ENCODE measurements at regions not wholly inside any gene's neighbourhood (a gene's known extent, or its start where the extent isn't known, plus 50 kb on each side); places are given as distances from the start of the nearest gene placed in this dataset.

DNA sequence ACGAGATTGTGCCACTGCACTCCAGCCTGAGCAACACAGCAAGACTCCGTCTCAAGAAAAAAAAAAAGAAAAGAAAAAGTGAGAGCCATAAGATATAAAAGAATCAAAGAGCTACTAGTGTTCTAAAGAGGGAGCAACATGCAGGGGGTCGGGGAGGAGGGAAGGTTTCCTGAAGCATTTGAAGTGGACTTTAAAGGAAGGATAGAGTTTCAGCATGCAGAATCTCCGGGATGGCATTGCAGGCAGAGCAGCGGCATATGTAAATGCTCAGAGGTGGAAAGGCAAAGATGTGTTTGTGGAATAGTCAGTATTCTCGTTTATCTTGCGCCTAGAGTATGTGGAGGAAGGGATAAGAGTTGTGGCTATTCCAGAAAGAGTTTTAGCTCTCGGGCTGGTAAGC lies 447.6 kb upstream of the NFE2L3 start:
- intact Hi-C loops (cut with DNase I; ENCODE audit: low total_unique reads) = no loop called here
- in situ Hi-C loops (cut with MboI; ENCODE audit: low sequenced_read_pairs in 4 of 4) = loop anchor here in 1 of 4 donors (25.0 kb wide), 1 partner anchor 133 kb away; no protein-coding TSS in a partner anchor

DNA sequence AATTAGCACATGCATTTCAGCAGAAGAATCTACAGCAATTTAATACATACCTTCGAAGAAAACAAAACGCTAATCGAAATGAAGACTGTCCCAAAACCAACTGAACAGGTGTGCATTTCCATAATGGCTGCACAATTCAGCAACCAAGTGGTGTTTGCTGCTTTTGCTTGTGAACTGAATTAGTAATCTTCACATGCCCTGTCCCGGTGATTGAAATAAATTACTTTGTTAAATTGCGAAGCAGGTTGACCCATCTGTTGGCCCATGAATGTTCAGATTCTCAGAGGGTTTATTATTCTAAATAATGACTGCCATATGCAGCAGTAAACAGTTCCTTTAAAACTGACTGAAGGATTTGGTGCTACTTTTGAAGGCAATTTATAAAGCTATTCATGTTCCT lies 445.2 kb upstream of the NFE2L3 start:
- TF ChIP-seq, protein P1, sequence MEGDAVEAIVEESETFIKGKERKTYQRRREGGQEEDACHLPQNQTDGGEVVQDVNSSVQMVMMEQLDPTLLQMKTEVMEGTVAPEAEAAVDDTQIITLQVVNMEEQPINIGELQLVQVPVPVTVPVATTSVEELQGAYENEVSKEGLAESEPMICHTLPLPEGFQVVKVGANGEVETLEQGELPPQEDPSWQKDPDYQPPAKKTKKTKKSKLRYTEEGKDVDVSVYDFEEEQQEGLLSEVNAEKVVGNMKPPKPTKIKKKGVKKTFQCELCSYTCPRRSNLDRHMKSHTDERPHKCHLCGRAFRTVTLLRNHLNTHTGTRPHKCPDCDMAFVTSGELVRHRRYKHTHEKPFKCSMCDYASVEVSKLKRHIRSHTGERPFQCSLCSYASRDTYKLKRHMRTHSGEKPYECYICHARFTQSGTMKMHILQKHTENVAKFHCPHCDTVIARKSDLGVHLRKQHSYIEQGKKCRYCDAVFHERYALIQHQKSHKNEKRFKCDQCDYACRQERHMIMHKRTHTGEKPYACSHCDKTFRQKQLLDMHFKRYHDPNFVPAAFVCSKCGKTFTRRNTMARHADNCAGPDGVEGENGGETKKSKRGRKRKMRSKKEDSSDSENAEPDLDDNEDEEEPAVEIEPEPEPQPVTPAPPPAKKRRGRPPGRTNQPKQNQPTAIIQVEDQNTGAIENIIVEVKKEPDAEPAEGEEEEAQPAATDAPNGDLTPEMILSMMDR (IDR thresholded peaks at IDR 0.05 in 4 of 5, conservative IDR thresholded peaks at IDR 0.05 in 1 of 5) = no peak
- TF ChIP-seq POLR2A (IDR thresholded peaks at IDR 0.05) = no peak
- peaks cover 10 to 12% of the 10 kb centered on the region in 2 donors for H3K4me1 ChIP-seq
- ATAC-seq (no peak), DNase-seq (no peak)
- intact Hi-C loops (cut with DNase I; ENCODE audit: low total_unique reads) = no loop called here
- H3K36me3 ChIP-seq = no peaks in the 10 kb centered on the region
- no peaks in the 10 kb centered on the region for H3K9me3 ChIP-seq
- no peaks in the 10 kb centered on the region for H3K27me3 ChIP-seq
- H3K27ac ChIP-seq = no peak overlapping the region
- H3K4me3 ChIP-seq = no peak overlapping the region
- in situ Hi-C loops (cut with MboI; ENCODE audit: low sequenced_read_pairs in 4 of 4) = loop anchor here in 1 of 4 donors (25.0 kb wide), 1 partner anchor 131 kb away; no protein-coding TSS in a partner anchor

More for the DNA sequence above, 447.6 kb upstream of the NFE2L3 start:
- Histone ChIP-seq H3K36me3 (no peaks in the 10 kb centered on the region), H3K27me3 (no peaks in the 10 kb centered on the region), H3K4me3 (no peak overlapping the region), H3K4me1 (no peaks in the 10 kb centered on the region), H3K9me3 (no peaks in the 10 kb centered on the region), H3K27ac (no peak overlapping the region)
- no peak for ATAC-seq
- no peak for TF ChIP-seq POLR2A (IDR thresholded peaks at IDR 0.05)
- TF ChIP-seq, protein P1 (IDR thresholded peaks at IDR 0.05 in 4 of 5, conservative IDR thresholded peaks at IDR 0.05 in 1 of 5) = no peak
- DNase-seq = no peak

DNA sequence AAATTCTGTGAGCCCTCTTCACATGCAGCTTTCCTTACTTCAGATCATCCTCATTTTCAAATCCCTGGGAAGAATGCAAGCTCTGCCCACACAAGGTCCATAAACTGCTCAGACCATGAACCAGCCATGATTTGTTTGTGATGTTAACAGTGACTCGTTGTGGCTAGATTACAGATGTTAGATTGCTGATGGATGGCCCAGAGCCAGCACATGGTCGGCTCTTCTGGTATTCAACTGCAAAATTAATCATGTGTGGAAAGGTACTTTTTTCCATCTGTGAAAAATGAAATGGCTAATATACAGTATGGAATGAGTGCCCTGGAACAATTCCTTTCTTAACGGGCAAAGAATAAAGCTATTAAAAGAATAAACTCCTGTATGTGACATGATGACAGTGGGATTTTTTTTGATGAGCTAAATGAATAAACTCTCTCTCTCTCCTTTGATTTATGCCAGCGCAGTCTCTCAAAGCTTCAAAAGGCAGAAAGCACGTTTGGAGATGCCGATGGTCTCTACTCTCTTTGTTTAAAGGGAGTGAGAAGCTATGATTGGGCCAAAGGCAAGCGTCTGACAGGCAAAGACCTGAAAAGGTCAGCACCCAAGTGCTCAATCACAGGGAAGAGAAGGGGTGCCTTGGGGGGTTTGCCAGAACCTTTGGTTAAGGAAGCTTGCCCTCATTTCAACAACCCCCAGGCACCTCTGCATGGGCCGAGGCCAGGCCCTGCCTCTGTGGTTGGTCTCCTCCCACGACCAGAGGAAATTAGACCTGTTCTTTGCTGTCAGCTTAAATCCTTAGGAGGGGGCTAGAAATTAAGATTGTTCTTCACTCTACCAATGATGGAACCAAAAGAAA lies 444.0 kb upstream of the NFE2L3 start:
- Histone ChIP-seq H3K36me3 (no peaks in the 10 kb centered on the region), H3K27me3 (no peaks in the 10 kb centered on the region), H3K9me3 (no peaks in the 10 kb centered on the region), H3K27ac (no peak overlapping the region), H3K4me3 (no peak overlapping the region), H3K4me1 (peaks cover 22 to 24% of the 10 kb centered on the region in 2 donors)
- ATAC-seq (no peak), DNase-seq (no peak)
- in situ Hi-C loops (cut with MboI; ENCODE audit: low sequenced_read_pairs in 4 of 4) (loop anchor here in 1 of 4 donors (25.0 kb wide), 1 partner anchor 129 kb away; no protein-coding TSS in a partner anchor), intact Hi-C loops (cut with DNase I; ENCODE audit: low total_unique reads) (no loop called here)
- TF ChIP-seq POLR2A (IDR thresholded peaks at IDR 0.05) = no peak
- TF ChIP-seq, protein P1 (IDR thresholded peaks at IDR 0.05 in 4 of 5, conservative IDR thresholded peaks at IDR 0.05 in 1 of 5) = no peak

DNA sequence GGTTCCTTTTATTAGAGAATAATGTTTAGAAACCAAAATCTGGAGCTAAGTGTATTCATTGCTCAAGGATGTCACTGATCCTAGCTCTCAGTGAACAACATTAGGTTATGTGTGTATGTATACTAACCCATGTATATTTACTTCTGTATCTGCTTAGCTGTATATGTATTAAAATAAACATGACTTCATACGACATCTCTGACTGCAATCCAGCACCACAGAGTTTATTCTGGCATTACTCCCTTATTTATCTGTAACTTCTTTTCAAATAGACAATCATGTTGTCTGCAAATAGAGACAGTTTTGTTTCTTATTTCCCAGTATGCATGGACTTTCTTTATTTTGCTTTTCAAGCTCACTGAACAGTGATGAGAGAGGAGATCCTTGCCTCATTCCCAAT lies 441.0 kb upstream of the NFE2L3 start:
- no peak for TF ChIP-seq POLR2A (IDR thresholded peaks at IDR 0.05)
- TF ChIP-seq, protein P1 (IDR thresholded peaks at IDR 0.05 in 4 of 5, conservative IDR thresholded peaks at IDR 0.05 in 1 of 5) = no peak
- DNase-seq (no peak), ATAC-seq (no peak)
- H3K27me3 ChIP-seq = no peaks in the 10 kb centered on the region
- in situ Hi-C loops (cut with MboI; ENCODE audit: low sequenced_read_pairs in 4 of 4) (loop anchor here in 1 of 4 donors (25.0 kb wide), 1 partner anchor 126 kb away; no protein-coding TSS in a partner anchor), intact Hi-C loops (cut with DNase I; ENCODE audit: low total_unique reads) (loop anchor here (5.0 kb wide), 1 partner anchor 39 kb away; no protein-coding TSS in a partner anchor)
- H3K27ac ChIP-seq = peak overlapping the region in 3 of 4 donors; percentile 67 to 85 (median 71)
- no peak overlapping the region for H3K4me3 ChIP-seq
- peaks cover 38 to 51% of the 10 kb centered on the region in 2 donors for H3K4me1 ChIP-seq
- no peaks in the 10 kb centered on the region for H3K9me3 ChIP-seq
- no peaks in the 10 kb centered on the region for H3K36me3 ChIP-seq

Data from gastrocnemius medialis (tissue), 4 donors.